ELF-1 (cell line): ENCODE measurements at regions not wholly inside any gene's neighbourhood (a gene's known extent, or its start where the extent isn't known, plus 50 kb on each side); places are given as distances from the start of the nearest gene placed in this dataset.
"Not testable (repeated sequence)": the region's sequence is repeated elsewhere in the genome, so short reads cannot be mapped to it uniquely, and the experiment has no call there.

Source experiments
- DNase-seq: peaks from one replicate; pipeline ENCODE4 v3.0.0-alpha.2; 2016; ENCODE audit warnings: low read depth, low spot score

DNA sequence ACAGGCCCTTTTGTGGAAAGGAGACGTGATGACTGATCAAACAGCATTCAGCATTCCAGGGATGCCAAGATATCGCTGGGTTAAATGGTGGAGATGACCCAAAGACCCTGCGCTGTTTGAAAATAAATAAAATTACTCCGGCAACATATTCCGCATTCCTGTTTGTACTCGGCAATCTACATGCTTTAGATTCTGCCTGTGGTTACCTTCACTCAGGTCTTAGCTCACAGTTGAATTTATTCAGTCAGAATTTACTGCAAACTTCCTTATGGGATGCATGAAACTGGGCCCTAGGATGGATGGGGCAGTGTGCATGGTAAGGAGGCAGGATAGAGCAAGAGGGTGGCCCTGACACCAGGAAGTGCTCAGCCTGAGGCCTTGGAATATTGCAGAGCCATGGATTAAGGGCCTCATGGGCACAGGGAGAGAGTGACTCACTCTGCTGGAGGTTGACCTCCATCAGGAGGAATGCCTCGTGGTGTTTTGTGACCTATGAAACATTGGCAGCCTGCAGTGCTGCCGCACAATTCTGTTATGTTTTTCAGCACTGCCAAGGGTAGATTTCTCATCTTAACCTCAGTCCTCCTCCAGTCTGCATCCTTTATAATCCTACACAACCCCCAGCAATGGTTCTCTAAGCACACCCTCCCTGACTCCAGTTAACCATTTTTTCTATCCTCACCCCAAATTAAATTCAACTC, 321.4 kb downstream of the IRS1 start:
- DNase-seq: peak; percentile 84

DNA sequence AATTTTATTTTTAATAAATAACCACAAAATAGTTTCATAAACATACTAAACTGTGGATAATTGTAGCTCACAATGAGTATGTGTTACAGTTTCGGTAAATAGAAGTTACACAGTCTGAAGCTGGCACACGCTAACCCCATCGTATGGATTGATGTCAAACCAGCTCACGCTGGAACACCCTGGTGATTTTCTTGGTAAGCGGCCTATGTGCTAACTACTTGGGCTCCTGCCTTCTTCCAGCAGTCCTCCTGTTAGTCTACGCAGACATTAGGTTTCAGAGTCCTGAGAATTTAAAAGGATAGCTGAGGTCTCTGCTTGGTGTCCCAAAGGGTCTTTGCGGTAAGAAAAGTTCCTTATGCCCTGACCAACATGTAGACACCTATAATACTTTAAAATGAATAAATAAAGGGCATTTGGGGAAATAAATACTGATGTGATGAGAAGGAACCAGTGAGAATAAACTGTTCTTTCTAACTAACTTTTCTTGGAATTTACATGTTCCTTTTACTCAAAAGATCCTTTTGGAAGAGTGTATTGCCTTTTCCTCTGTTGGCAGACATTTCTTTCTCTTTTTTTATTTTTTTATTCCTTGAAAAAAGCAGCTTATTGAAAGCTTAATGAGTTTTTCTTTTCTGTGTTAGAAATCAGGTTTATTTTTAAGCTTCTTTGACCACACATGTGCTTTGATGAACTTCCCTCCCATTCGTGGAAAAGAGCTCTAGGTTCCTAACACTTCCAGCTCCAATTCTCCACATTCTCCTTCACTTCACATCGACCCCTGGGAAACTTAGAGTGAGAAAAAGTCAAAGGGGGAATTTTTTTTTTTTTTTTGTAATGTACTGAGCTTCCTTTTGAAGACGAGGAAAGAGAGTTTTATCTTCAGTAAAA, 322.2 kb downstream of the IRS1 start:
- DNase-seq: no peak

DNA sequence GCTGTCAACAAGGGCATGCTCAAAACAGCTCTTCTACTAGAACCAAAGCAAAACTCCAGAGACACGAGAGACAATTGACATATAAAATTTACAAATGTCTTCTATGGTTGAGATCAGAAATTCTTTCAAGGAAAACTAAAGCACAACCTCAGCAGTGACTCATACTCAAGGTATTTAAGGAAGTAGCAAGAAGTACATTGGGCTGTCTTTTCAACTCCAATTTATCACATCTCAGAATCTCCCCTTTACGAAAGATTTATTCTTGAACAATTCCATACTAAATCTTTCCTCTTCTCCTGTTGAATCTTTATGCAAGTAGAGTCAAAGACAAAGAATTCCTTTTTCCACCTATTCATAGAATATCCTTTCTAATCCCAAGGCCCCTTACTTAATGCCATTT, 324.0 kb downstream of the IRS1 start:
- no peak for DNase-seq

DNA sequence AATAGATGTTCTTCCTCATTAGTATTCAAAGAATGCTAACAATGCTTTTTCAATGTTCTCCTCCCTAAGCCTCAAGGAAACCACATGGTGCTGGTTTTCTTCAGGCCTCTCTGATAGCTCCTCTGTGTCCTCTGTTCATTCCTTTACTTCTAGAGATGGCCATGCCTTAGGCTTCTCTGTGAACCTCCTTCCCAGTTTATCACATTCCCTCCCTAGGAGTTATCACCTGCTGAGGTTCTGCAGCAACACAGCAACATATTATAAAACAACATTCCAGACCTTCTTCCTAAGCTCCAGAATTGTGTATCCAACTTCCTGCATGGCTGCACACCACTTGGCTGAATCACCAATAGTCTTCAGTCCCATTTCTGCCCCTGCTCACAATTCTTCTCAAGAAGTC, 325.5 kb downstream of the IRS1 start:
- peak; percentile 24 for DNase-seq

DNA sequence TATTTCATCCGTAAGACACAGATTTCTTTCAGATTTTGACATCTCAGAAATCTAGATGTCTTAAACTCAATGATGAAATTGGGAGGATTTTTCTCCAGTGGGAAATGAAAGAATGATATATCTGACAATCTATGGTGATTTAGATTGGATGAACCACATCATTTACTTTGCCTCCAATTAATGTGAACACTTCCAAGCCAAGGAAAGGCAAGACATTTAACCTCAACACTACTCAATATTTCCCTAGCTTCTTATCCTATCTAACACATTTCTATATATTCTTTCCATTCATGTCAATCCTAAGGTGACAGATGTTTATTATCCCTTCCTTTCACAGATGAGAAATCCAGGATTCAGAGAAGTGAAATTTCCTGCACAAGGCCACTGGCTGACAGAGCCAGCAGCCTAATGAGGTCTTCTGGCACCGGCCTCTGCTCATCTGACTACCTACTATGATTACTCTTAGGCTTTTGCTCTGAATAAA, 327.6 kb downstream of the IRS1 start:
- no peak for DNase-seq

DNA sequence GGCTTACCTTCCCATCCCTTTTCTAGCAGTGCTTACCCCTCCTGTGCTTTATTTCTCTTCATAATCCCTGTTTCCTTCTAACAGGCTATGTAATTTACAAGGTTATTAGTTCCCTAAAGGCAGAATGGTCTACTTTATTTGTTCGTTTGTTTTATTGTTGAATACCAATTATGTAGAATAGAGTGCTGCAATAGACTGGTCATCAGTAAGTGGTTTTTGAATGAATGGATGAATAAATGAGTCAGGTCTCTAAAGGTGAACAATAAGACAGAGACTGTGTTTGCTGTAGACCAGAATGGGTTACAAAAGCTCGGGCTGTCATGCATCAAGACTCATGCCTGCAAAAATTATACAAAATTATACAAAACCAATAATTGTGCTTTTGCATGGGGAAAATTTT, 332.0 kb downstream of the IRS1 start:
- DNase-seq: no peak

DNA sequence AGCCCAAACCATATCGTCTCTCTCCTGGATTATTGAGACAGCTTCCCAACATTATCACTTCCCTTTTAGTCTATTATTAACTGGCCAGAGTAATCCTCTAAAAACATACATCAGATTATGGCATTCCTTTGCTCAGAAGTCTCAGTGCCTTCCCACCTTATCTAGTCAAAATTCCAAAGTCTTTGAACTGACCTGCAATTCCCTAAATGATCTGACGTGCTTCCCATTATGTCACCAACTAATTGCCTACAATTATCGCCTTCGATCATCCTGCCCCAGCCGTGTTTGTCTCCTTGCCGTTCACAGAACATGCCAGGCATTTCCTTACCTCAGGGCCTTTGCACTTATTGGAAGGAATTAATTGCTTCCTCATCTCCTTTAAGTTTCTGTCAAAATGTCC, 332.4 kb downstream of the IRS1 start:
- DNase-seq: peak; percentile 41

DNA sequence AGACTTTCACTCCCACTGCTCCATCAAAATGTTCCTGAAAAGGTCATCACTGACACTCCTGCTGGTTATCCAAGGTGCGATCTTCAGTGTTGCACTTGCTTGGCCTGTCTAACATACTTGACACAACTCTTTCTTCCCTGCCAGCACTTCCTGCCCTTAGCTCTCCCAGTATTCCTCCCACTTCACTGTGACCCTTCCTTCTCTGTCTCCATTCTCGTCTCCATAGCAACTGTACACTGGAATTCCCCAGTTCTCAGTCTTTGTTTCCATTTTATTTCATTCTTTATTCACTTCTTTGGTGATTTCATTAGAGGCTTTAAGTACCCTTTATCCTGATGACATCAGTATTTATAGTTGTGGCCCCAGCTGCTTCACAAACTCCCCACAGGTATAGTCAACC, 333.0 kb downstream of the IRS1 start:
- no peak for DNase-seq

DNA sequence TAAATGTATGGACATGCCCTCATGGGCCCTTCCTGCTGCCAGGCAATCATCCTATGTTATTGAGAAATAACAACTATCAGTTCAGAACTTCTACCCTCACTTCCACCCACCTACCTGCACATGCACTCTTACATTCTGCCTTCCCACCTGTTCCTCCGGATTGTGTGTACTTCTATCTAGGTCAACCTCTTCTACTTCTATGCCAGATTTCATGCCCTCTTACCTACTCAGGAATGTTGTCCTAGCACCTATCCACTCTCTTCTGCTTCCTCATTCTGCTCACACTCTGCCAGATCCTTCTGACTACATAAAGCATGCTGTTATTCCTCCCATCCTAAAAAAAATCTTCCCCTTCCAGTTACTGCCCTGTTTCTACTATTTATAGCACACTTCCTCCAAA, 333.5 kb downstream of the IRS1 start:
- DNase-seq: no peak

DNA sequence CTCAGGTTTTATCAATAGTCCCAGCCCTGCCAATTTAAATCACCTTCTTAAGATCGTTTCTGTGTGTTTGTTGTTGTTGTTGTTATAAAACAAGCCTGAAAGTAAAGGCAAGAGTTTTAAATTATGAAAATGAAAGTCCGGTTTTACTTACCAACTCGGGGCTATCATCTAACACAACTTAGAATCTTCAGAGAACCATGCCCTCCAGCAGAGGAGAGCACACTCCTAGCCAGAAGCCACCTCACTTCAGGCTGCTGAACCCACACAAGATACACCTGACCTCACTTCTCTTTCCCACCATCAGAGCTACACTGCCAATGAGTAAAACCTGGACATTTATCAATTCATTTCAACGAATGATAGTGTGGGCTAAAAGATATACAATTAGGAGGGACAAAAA, 335.2 kb downstream of the IRS1 start:
- no peak for DNase-seq

DNA sequence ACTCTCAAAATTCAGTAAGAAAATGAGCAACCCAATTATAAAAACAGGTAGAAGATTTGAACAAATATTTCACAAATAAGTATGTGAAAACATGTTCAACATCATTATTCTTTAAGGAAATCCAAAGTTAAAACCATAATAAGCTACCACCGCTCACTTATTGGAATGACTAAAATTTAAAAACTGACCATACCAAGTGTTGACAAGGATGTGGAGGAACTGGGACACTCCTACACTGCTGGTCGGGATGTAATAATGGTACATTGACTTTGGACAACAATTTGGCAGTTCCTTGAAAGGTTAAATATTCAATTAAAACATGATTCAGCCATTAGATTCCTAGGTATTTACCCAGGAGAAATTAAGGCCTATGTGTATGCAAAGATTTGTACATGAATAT, 336.5 kb downstream of the IRS1 start:
- no peak for DNase-seq

DNA sequence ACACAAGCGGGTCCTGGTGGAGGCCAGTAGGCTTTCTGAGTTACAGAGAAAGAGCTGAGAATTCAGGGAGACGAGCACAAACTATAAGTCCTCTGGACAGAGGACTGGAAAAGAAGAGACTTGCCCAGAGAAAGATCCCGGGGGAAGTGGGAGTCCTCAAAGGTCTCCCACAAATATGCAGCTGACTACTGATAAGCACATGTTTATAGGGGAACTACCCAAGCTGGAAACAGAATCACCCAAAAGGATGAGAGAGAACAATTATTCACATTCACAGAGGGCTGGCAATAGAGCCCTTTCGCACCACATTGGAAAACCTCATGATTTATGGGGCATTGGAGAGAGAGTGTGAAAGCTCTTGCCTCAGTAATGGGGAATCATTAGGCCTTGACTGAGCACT, 337.6 kb downstream of the IRS1 start:
- DNase-seq: no peak

DNA sequence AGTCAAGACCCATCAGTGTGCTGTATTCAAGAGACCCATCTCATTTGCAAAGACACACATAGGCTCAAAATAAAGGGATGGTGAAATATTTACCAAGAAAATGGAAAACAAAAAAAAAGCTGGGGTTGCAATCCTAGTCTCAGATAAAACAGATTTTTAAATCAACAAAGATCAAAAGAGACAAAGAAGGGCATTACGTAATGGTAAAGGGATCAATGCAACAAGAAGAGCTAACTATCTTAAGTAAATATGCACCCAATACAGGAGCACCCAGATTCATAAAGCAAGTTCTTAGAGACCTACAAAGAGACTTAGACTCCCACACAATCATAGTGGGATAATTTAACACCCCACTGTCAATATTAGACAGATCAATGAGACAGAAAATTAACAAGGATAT, 343.5 kb downstream of the IRS1 start:
- not testable (repeated sequence) for DNase-seq

DNA sequence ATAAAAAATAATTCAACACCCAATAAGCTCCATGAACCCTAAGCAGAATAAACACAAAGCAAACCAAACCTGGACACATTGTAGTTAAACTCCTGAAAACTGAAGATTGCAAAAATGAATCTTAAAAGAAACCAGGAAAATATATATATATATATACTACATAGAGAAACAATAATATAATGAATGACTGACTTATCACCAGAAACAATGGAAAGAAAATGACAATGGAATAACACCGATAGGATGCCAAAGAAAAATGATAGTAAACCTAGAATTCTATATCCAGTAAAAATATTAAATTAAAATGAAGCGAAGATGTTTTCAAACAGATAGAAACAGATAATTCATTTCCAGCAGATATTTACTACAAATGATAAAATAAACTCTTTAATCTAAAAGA, 346.9 kb downstream of the IRS1 start:
- DNase-seq: no peak

DNA sequence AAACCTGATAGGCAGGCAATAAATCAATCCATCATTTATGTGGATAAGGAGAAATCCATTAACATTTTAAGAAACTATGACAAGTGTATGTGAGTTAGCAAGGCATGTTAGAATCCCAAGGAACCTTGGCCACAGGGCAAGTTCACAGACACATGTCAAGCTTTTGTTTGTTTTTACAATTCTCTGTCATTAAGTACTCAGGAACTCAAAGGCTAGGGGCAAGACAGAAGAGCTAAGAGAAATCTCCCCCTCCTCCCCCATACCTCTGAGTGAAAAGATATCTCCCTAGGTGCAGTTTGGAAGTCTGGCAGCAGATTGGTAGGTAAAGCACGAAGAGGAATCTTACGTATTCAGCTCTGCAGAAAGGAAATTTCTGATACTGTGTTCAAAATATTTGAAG, 348.1 kb downstream of the IRS1 start:
- DNase-seq: peak; percentile 62

DNA sequence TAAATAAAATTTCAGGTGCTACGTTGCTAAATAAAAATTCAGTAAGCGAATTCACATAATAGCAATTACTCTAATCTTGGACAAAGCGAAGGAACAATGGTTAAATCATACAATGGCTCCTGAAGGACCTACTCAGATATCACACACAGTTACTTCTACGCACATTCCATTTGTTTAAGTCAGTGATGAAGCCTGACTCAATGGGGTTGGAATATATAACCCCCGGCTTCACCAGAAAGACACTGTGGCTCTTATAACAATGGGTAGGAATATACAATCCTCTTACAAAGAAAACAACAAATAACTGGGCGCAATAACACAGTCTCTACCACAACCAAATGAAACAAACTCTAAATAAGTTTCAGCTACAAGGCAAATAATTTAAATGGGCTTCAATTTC, 349.5 kb downstream of the IRS1 start:
- DNase-seq: no peak

DNA sequence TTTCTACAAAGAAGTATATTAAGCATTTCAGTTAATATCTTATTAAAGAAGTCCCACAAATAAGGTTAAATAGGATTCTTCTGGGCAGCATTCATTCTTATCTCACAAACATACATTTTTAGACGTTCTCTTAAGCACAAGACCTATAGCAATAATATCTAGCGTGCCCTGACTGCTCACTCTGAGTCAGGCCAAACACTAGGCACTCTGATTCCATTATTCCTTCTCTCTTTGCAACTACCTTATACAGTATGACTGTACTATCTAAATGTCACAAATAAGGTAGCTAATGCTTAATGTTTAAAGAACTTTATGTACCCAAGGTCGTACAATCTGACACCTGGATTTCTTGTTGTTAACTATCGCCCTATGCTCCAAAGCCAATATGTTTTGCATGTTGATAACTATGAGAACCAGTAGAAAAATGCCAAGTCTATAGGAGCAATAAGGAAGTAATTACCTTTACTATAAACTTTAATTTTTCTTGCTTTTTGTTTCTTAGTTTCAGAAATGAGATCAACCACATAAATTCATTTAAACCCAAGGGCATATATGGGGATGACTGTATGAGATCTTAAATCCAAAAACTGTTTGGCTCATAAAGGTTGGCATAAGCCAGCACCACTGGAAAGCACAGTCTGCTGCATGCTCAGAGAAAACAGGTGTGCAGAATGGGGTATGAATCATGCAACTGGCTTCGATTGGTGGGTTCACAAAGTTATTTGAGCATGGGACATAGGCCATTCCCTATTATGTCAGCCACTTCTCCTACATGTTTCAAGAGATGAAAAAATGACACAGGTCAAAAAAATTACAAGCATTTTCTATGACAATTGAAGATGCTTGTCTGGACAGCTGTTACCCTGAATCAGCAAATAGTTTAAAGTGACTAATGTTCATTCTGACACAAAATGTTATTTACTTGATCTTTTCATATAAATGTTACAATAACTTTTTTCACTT, 352.0 kb downstream of the IRS1 start:
- DNase-seq: no peak

DNA sequence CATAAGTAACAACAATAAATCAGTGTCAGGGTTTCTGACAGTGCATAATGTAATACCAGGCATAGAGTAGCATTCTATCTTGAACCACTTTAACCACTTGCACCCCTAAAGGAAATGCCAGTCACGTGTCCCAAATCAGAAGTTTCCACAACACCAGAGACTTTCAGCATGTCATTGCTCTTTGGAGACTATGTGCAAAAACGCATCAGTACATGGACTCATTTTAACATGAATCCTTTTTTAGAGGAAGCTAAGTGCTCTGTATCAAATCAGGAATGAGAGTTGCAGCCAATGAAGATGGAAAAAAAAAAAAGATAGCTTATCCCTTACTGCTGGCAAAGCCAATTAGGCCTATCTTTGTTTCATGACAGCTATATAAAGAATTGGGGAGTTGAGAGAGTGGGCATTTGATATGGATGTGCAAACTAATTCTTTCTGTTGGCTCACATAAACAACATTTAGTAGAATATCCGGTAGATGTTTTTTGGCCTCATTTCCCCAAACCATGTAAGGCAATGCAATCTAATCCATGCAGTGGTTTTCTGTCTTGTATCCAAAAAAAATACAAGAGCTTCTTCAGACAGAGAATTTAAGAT, 353.1 kb downstream of the IRS1 start:
- DNase-seq: no peak

DNA sequence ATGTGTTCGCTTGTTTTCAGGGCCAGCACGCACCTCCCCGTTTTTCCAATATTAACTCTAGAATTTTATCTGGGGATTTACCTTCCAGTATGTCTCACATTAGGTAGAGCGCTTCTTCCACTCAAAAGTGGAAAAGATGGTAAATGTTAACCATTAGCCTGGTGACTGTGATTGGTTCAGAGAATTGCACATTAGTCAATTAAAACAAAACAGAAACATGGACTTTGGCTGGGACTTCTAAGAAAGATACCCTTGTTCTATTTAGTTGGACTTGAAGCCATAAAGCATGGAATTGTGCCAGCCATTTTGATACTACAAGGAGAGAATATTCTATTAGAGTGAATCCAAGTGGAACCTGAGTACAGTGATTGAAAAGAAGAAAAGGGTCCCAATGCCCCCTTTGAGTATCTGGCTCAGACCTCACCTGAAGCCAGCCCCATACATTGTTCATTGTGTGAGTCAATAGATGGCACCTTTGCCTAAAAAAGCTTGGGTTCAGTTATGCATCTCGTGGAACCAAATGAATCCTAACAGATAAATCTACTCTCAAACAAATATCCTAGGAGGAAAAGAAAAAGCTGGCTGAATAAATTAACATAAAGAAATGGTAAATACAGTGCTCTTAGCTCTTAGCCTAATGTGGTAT, 354.3 kb downstream of the IRS1 start:
- no peak for DNase-seq

DNA sequence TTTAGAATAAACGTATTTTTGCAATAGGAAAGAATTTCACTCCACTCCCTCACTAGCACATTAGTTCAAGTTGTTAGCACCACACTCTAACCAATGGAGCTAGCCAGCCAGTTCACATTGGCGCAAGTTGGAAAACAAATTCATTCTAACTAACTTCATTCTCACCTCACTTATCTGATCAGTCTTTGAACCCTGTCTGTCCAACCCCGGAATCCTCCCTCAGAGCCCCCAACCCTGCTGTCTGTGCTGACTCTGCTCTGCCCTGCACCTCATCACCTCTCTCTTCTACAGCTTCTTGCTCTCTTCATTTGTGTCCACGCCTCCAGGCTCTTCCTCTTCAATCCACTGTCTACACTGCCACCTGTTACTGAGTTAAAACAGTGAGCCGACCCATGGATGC, 356.5 kb downstream of the IRS1 start:
- no peak for DNase-seq
